ENCODE measurements at regions not wholly inside any gene's neighbourhood (a gene's known extent, or its start where the extent isn't known, plus 50 kb on each side); places are given as distances from the start of the nearest gene placed in this dataset.
"Not testable (repeated sequence)": the region's sequence is repeated elsewhere in the genome, so short reads cannot be mapped to it uniquely, and the experiment has no call there.

DNA sequence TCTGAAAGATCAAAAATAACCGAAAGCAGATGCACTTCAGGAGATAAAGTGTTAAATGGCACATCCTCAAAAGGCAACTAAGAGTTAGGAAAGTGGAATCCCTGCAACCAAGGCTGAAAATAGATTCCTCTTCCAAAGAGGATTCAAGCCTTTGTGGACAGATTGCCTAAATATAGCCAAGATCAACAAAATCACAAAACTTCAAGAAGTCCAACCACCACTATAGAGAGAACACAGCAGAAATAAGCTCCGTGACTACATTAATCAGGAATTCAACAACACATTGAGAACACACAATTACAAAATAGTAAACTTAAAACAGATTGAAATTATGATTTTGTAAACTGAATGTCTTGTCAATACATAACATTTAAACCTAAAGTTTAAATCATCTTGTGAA lies 165.7 kb downstream of the LNPK start:
- intact Hi-C loops (cut with DNase I) = no loop called here
- no peak for ATAC-seq
- no peak for DNase-seq (ENCODE audit: missing footprints)

DNA sequence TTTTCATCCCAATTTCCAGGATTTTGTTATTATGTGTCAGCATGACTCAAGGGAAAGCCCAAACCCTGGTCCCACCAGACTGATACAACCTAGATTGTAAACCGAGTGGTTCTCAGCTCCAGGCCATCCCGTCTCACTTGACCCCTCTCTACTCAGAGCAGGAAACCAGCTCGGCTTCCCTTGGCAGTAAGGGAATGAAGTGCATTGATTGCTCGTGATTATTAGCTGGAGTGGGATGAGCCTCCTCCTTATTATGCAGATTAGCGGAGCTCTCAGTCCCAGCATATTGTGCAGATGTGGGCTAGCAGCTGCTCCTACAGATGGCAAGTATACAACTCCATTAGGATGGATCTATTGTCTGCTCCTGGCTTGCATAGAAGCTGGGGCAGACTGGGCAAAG lies 167.6 kb downstream of the LNPK start:
- ATAC-seq (no peak), DNase-seq (ENCODE audit: missing footprints) (no peak)
- intact Hi-C loops (cut with DNase I) = no loop called here

DNA sequence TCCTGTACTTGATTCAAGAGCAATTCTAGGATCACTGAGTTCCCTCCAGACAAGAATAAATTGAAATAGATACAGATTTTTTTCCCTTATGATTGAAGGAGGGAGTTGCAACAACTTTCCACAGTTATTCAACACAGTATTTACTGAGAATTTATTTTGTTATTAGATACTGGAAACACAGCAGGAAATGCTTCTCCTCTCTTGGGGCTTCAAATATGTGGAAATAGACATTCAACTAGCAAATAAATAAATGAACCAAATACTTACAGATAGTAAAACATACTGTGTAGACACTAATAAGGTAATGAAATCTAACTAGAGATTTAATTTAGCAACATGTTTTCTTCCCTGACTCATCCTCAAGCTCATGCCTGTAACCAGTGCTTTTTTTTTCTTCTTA lies 169.2 kb downstream of the LNPK start:
- DNase-seq (ENCODE audit: missing footprints) (no peak), ATAC-seq (no peak)
- intact Hi-C loops (cut with DNase I) = no loop called here

DNA sequence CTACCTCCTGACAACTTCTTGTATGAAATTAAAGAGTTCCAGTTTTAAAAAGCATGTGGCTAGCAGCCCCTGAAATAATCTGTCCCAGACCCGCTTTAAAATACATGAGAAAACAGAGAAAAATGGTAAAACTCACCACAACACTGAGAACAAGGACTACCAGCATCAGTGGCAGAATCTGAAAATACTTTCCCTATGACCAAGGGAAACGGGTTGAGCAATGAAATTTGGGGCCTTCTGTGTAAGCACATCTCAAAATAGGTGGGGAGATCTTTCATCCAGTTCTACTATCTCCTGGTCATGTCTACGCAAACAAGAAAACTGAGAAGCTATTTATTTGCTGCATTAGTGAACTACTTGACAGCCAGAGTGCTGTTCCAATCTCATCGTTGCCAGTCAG lies 172.3 kb downstream of the LNPK start:
- DNase-seq (ENCODE audit: missing footprints) (no peak), ATAC-seq (no peak)
- intact Hi-C loops (cut with DNase I) = no loop called here

DNA sequence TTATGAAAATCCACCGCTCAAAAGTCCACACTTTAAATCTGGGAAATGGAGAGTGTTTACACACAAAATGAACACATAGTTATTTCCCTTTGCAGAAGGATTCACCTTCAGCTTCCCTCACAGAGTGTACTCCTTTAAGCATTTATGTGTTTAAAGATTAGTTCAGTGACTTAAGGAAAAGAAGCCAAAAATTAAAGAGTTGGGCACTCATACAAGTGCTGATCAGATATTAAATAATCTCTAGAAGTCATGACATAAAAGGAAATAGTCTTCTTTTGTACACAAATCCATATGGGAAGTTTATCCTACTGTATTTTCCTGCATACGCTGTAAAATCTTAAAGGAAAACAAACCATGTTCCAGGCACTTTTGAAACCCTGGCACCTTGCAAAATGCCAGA lies 174.2 kb downstream of the LNPK start:
- no peak for DNase-seq (ENCODE audit: missing footprints)
- ATAC-seq = no peak
- intact Hi-C loops (cut with DNase I) = no loop called here

DNA sequence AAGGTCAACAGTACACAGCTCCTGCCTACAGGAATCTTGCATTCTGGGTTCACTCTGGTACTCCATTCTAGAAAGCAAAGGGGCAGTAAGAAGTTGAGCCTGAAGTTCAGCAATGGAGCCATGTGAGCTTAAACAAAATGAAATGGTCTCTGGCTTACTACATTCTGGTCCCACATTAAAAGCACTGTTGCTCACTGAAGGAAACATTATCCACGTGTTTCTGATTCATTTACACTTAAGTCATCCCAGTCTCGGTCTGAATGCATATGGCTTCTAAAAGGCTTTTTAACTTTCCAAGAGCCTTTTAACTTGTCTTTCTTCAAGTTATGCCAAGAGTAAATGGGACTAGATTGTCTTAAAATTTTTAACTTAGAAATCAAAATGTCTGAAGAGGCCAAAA lies 177.8 kb downstream of the LNPK start:
- ATAC-seq (no peak), DNase-seq (ENCODE audit: missing footprints) (no peak)
- intact Hi-C loops (cut with DNase I) = no loop called here

DNA sequence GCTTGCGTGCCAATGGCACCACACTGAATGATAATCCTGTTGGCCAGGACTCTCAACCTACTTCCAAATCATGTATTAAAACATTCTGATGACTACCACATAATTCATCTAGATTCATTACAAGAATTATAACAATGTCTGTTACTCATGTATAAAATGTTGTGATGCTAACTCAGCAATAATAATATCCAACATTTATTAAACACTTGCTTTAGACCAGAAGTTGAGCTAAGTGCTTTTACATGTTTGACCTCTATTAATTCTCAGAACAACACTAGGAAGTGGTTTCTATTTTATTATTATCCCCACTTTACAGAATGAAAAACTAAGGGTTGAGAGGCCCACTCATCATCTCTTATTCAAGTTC lies 178.4 kb downstream of the LNPK start:
- intact Hi-C loops (cut with DNase I) = no loop called here
- ATAC-seq (no peak), DNase-seq (ENCODE audit: missing footprints) (no peak)

DNA sequence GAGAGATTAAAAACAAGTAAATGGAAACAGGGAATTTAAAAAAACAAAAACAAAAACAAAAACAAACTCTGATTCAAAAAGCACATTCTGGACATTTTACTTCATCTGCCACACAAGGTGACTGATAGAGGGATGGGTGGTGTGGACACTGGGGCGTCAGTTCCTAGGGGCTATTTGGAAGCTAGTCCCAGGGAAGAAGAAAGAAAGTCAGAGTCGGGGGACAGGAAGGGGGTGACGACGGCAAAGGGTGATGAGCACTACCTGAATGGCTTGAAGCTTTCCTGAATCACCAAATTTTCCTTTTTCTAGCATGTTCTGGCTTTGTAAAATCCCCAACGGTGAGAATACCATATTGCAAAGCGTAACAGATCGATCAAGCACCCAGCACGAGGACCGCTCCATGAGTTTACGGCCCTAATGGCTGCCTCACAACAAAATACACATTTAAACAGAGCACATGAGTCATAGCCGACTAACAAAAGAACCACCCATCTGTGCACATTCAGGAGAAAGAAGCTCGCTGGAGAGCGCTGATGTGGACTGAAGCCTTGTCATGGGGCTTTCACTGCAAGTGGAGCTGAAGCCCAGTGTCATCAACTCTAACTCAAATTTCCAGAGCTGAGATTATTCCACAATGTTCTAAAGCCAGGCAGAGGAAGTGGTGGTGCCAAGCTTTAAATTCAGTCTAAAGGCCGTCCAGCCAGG lies 178.9 kb downstream of the LNPK start:
- ATAC-seq = no peak
- intact Hi-C loops (cut with DNase I) = no loop called here
- DNase-seq (ENCODE audit: missing footprints) = no peak

DNA sequence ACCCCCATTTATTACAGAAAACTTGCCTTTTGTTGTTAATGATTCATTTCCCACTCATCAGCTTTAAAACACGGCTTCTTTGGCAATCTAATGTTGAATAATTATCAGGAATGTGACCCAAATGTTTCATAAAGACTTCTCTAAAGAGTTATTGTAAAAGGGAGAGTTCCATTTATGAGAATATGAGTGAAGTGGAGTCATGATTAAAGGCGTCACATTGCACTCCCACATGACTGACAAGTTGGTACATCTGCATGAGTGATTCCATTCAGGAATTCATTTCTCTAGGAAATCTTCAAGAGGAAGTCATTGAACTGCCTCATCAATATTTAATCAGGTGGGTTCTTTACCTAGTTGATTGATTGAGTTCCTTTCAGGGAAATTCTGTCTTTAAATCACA lies 184.8 kb downstream of the LNPK start:
- DNase-seq (ENCODE audit: missing footprints) (no peak), ATAC-seq (no peak)
- intact Hi-C loops (cut with DNase I) = no loop called here

DNA sequence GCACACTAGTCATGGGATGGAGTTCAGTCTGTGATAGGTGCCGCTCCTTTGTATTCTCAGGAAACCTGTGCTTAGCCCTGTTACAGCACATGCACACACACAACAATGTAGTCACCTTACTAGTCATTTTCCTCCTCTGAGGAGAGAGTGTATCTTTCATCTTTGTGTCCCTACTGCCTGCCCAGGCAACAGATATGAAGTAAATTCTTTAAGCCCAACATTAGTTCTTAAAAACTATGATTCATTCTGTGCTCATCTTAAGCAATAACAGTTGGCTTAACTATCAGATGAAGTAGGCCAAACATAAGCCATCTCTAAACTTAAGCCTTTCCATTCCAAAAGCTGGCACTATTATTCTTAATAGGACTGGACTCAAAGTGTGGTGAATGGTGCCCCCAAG lies 186.5 kb downstream of the LNPK start:
- intact Hi-C loops (cut with DNase I) = no loop called here
- ATAC-seq (no peak), DNase-seq (ENCODE audit: missing footprints) (no peak)

DNA sequence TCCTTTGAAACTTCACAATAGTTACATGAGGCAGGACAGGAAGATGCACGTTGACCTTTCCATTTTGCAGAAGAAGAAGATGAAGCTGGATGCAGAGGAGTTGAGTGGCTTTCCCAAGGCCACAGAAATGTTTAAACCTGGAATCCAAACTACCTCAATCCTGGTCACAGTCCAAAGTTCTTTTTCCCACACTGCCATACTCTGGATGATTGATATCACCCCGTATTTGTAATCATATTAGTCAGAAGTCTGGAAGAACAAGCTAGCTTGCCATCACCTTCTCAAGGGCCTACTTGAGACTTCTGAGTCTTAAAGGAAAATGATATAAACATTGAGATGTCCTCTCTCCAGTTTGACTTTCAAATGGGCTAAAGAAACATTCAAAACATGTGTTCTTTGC lies 190.1 kb downstream of the LNPK start:
- no peak for ATAC-seq
- DNase-seq (ENCODE audit: missing footprints) = no peak
- intact Hi-C loops (cut with DNase I) = no loop called here

DNA sequence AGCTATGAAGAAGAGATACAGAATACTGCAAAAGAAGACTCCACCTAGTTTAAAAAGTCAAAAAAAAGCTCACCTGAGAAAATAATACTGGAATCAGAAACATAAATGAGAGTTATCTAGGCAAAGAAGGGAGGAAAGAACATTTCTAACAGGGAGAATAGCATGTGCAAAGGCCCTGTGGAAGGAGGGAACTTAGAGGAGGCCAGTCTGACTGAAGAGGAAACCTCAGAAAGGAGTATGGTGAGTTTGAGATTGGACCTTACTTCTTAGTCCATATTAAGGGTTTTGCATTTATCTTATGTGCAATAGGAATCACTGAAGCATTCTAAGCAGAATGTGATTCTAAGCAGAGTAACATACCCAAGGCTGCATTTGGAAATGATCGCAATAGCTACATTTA lies 193.2 kb downstream of the LNPK start:
- intact Hi-C loops (cut with DNase I) = no loop called here
- ATAC-seq (no peak), DNase-seq (ENCODE audit: missing footprints) (no peak)

DNA sequence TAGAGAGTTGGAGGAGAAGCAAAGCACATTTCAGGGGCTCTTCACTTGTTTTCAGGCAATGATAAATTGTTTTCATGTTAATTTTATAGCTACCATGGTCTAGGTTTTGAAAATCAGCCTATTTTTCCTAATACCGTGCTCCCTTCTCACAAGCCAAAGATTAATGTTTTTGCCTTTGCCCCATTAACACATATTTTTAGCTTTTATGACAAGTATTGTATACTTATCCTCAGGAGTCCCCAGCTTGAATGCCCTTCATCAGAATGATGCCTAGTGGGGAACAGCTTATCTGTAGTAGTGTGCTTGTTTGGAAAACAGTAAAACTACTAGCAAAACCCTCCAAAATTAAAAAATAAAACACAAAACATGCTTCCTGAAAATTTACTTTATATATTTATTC lies 194.0 kb downstream of the LNPK start:
- DNase-seq (ENCODE audit: missing footprints) (no peak), ATAC-seq (no peak)
- intact Hi-C loops (cut with DNase I) = no loop called here

DNA sequence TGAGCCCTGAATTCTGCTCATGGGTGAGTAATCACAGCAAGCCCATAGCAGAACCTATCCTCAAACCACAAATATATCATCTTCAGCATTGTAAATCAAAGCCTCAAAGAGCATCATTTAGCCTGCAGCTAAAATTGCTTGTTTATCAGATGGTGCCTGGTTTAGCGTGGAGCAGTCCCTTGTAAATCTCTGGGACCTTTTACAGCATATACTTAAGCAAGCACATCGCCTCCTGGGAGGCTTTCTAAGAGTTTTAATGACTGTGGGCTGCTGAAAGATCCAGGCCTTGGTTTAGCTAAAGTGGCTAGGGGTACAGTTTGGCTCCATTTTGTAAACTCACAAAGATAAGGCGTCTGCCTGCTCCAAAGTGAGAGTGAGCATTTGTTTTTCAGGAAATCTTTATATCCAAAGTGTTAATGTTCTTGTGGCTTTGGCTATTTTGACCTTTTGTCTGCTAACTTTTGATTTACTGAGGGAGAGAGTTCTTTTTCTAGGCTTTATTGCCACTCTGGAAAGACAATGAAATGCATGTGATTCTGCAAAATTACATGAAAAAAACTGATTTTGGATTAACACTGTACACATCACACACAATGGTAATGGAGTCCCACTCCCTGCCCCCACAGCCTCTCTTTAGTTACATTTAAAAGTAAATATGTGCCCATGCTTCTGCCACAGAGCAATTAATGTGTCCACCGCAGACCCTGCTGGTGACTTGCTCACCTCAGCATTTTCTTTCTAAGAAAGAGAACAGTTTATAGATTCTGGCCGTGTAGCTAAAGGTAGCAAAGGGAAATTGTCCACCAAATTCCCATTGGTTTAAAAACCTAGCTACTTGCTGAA lies 194.8 kb downstream of the LNPK start:
- DNase-seq (ENCODE audit: missing footprints) = no peak

DNA sequence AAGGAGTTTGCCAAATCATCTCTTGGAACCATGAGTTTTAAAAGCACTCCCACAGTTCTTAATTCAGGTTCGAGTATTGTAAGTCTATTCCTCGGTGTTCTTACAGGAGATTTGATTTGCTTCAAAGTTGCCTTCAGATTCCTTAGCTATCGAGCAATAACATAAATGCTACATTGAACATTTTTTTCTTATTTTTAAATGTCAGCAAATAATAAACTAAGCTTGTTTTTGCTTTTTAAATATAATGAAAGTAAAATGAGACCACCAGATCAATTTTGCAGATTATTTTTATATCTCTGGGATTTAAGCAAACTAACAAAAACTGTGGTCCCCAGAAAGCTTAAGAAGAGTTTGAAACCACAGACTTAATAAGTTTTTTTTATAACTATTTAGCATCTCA lies 195.5 kb downstream of the LNPK start:
- ATAC-seq = no peak
- intact Hi-C loops (cut with DNase I) = no loop called here
- DNase-seq (ENCODE audit: missing footprints) = no peak

More for the DNA sequence above, 194.8 kb downstream of the LNPK start:
- no peak for ATAC-seq
- intact Hi-C loops (cut with DNase I) = no loop called here

DNA sequence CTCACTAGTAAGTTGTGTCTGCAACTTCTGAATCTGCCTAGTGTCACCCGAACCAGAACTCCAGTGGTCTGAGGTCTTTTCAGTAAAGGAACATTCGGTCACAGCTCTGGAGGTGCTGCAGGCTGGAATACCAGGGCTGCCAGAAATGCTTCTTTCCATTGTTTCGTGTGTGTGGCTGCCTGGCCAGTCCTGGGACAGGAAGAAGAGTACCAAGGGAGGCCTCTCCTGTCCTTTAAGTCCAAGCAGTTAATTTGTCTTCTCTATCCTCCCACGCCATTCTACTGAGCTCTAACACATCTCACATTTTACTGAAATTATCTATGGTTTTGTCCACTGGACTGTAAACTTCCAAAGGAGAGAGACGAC lies 196.0 kb downstream of the LNPK start:
- DNase-seq (ENCODE audit: missing footprints) (no peak), ATAC-seq (peak; percentile 8)
- intact Hi-C loops (cut with DNase I) = no loop called here

DNA sequence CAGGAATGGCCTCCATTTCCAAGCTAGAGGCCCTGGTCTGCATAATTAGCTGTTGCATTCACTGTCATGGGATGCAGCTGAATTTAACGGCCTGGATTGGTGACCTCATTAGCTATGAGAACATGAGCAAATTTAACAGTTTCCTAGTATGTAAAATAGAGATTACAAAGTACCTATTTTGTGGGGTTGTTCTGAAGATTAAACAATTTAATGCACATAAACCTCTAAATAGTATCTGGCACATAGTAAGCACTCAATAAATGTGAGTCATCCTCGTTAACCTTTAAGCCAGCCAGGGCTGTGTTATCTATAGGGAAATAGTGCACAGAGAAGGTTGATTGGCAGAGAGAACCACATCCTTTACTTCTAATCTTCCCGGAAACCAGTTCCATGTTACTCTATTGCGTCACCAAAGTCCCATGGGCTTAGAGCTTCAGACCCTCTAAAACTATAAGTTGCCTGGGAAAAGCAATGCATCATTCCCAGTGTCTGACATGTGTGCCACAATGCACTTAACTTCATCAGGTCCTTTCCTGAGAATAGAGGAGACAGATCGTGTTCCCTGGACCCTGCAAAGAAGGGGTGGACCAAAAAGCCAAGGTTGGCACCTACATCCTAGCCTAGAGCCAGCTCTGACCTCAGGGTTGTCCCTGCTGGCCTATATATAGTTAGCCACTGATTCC lies 196.5 kb downstream of the LNPK start:
- ATAC-seq (peak; percentile 26), DNase-seq (ENCODE audit: missing footprints) (no peak)
- intact Hi-C loops (cut with DNase I) = no loop called here

DNA sequence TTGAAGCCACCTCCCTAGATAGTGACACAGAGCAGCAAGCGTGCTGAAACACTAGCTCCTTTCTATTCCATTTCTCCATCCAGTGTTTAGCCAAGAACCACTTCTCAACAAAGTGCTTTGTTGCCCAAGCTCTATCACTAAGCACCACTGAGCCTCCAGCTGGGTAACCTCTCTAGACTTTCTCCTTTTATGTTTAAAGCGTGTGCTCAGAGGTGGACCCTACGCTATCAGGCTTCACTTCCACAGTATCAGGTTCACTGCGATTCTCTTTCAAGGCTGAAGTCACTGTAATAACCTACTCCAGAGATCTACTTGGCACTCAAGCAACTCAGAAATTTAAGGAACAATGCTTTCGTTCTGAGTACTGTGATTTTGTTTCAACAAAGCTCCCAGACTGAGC lies 197.9 kb downstream of the LNPK start:
- intact Hi-C loops (cut with DNase I) = no loop called here
- DNase-seq (ENCODE audit: missing footprints) (no peak), ATAC-seq (no peak)

DNA sequence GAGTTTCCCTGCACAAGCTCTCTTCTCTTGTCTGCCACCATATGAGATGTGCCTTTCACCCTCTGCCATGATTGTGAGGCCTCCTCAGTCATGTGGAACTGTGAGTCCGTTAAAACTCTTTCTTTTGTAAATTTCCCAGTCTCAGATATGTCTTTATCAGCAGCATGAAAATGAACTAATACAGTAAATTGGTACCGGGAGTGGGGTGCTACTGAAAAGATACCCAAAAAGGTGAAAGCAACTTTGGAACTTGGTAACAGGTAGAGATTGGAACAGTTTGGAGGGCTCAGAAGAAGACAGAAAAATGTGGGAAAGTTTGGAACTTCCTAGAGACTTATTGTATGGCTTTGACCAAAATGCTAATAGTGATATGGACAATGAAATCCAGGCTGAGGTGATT lies 205.6 kb downstream of the LNPK start:
- DNase-seq (ENCODE audit: missing footprints); ATAC-seq; intact Hi-C loops (cut with DNase I): not testable (repeated sequence)

DNA sequence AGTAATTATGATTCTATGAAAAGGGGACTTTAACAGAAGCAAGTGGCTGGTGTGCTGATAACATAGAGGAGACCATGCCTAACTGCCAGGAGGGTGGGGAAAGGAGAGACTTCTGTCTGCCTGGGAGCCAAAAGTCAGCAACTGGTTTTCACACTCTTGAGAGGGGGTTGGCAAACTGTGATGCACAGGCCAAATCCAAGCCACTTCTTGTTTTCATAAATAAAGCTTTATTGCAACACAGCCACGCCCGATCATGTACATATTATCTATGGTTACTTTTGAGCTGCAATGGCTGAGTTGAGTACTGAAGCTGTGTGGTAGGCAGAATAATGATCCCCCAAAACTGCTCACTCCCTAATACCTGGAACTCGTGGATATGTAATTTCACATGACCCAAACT lies 208.4 kb downstream of the LNPK start:
- intact Hi-C loops (cut with DNase I) = no loop called here

More for the DNA sequence above, 208.4 kb downstream of the LNPK start:
- no peak for DNase-seq (ENCODE audit: missing footprints)
- no peak for ATAC-seq
